ENCODE measurements at regions not wholly inside any gene's neighbourhood (a gene's known extent, or its start where the extent isn't known, plus 50 kb on each side); places are given as distances from the start of the nearest gene placed in this dataset.

DNA sequence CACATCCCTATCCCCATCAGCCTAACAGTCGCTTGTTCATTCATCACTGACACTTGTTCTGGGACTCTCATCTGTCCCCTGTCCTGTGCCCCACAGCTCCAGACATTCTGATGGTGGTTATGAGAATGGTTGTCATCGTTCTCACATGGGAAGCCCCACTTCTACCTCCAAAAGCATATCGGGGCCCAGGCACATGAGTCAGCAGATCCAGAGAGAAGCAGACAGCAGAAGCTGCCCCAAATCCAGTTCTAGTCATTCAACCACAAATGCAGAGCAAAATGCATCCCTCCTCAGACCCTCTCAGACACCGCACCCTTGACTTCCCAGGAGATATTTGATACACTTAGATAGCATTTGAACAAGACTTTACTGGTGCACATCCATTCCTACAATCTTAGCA is 106.0 kb downstream of the FOXF2 start:
- Histone ChIP-seq H3K36me3 (no peaks in the 10 kb centered on the region), H3K27me3 (no peaks in the 10 kb centered on the region), H3K4me1 (no peaks in the 10 kb centered on the region), H3K9me3 (no peaks in the 10 kb centered on the region), H3K4me3 (no peak overlapping the region), H3K27ac (no peak overlapping the region)
- DNase-seq (no peak), ATAC-seq (no peak)
- TF ChIP-seq, protein P1, sequence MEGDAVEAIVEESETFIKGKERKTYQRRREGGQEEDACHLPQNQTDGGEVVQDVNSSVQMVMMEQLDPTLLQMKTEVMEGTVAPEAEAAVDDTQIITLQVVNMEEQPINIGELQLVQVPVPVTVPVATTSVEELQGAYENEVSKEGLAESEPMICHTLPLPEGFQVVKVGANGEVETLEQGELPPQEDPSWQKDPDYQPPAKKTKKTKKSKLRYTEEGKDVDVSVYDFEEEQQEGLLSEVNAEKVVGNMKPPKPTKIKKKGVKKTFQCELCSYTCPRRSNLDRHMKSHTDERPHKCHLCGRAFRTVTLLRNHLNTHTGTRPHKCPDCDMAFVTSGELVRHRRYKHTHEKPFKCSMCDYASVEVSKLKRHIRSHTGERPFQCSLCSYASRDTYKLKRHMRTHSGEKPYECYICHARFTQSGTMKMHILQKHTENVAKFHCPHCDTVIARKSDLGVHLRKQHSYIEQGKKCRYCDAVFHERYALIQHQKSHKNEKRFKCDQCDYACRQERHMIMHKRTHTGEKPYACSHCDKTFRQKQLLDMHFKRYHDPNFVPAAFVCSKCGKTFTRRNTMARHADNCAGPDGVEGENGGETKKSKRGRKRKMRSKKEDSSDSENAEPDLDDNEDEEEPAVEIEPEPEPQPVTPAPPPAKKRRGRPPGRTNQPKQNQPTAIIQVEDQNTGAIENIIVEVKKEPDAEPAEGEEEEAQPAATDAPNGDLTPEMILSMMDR (IDR thresholded peaks at IDR 0.05), result no peak
- TF ChIP-seq POLR2A (IDR thresholded peaks at IDR 0.05), result no peak
- intact Hi-C loops (cut with DNase I), result no loop called here
- no CpG with 5 or more reads among the region's 4 CpGs for WGBS (ENCODE audit: insufficient coverage, low coverage, low lambda C conversion rate, missing lambda C conversion rate)

DNA sequence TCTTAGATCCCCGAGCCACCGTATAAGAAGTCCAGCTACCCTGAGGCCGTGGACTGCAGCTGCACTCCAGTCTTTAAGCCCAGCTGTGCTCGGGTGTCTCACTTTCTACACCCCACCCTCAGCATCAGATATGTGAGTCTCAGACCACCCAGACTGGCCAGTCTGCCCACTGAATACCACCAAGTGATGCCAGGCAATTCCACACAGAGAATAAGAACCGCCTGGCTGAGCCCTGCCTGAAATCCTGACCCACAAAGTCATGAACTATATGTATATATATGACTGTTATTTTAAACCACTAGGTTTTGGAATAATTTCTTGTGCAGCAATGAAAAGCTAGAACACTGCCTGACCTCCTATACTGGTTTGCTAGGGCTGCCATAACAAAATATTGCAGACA is 106.7 kb downstream of the FOXF2 start:
- Histone ChIP-seq H3K9me3 (no peaks in the 10 kb centered on the region), H3K27me3 (no peaks in the 10 kb centered on the region), H3K4me1 (no peaks in the 10 kb centered on the region), H3K36me3 (no peaks in the 10 kb centered on the region), H3K4me3 (no peak overlapping the region), H3K27ac (no peak overlapping the region)
- ATAC-seq (no peak), DNase-seq (no peak)
- TF ChIP-seq, protein P1 (IDR thresholded peaks at IDR 0.05), result no peak
- TF ChIP-seq POLR2A (IDR thresholded peaks at IDR 0.05), result no peak
- intact Hi-C loops (cut with DNase I), result no loop called here
- 77% methylated on average over 2 of the region's 5 CpGs for WGBS (ENCODE audit: insufficient coverage, low coverage, low lambda C conversion rate, missing lambda C conversion rate)

DNA sequence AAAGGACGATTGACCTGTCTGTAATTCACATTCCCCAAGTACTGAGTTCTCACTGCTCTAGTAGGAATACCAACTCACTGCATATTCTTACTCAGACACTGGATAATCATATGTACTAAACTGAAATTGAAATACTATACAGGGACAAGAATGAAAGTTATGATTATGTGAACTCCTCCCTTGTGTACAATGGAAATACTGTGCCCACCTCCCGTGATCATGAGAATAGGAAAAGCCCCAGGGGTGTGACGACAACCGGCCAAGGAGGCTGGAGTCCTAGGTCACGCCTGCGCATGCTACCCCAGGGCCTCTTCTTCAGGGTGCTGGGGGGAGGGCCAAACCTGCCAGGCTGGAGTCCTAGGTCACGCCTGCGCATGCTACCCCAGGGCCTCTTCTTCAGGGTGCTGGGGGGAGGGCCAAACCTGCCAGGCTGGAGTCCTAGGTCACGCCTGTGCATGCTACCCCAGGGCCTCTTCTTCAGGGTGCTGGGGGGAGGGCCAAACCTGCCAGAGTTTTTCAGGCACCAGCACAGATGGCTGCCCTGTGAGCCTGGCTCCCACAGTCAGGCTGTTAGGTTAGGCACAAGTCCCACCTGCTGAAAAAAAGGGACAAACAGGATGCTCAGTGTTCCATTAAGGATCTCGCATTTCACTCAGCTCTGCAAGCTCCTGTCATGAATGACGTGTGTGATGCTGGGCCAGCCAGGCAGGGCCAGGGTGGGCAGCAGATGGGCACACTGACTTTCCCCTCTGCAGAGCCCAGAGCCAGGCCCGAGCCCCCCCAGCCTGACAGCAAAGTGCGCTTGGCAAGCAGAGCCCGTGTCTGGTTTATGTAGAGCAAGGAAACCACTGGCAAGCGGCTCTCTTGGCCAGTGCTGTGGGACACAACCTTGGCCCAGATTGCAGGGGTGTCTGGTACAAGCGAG is 107.7 kb downstream of the FOXF2 start:
- WGBS (ENCODE audit: insufficient coverage, low coverage, low lambda C conversion rate, missing lambda C conversion rate), result 56% methylated on average over 5 of the region's 16 CpGs
- Histone ChIP-seq H3K4me3 (no peak overlapping the region), H3K36me3 (no peaks in the 10 kb centered on the region), H3K27me3 (no peaks in the 10 kb centered on the region), H3K9me3 (no peaks in the 10 kb centered on the region), H3K4me1 (no peaks in the 10 kb centered on the region), H3K27ac (no peak overlapping the region)
- intact Hi-C loops (cut with DNase I), result no loop called here
- TF ChIP-seq POLR2A (IDR thresholded peaks at IDR 0.05), result no peak
- TF ChIP-seq, protein P1 (IDR thresholded peaks at IDR 0.05), result no peak
- DNase-seq (no peak), ATAC-seq (no peak)

DNA sequence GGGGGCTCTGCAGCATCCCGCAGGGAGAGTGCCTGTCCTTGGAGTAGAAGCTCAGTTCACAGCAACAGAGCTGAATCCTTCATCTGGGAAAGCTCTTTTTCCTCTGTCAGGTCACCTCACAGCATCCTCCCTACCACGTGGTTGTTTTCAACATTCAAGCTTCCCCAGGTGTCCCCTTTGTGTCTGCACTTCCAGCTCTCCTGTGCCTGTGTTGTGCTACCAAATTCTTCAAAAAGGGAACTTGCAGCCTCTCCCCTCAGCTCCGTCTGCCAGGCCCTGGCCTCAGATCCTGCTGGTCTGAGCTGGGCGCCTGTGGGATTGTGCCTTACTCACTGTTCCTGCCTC is 108.4 kb downstream of the FOXF2 start:
- no peak for TF ChIP-seq POLR2A (IDR thresholded peaks at IDR 0.05)
- TF ChIP-seq, protein P1 (IDR thresholded peaks at IDR 0.05), result no peak
- Histone ChIP-seq H3K9me3 (no peaks in the 10 kb centered on the region), H3K4me3 (no peak overlapping the region), H3K27me3 (no peaks in the 10 kb centered on the region), H3K4me1 (no peaks in the 10 kb centered on the region), H3K36me3 (no peaks in the 10 kb centered on the region), H3K27ac (no peak overlapping the region)
- no peak for ATAC-seq
- WGBS (ENCODE audit: insufficient coverage, low coverage, low lambda C conversion rate, missing lambda C conversion rate), result 14% methylated on average over 2 of the region's 4 CpGs
- intact Hi-C loops (cut with DNase I), result no loop called here
- DNase-seq, result no peak
